GM10248 (cell line): ENCODE measurements at regions not wholly inside any gene's neighbourhood (a gene's known extent, or its start where the extent isn't known, plus 50 kb on each side); places are given as distances from the start of the nearest gene placed in this dataset.
"Not testable (repeated sequence)": the region's sequence is repeated elsewhere in the genome, so short reads cannot be mapped to it uniquely, and the experiment has no call there.

Experiments
- CTCF ChIA-PET: fragments of 300-600 bp; sonication (Branson Sonifier 250); formaldehyde crosslinking; extraction: SDS; loops from one replicate; lab custom pipeline; 2021; ENCODE audit warnings: antibody characterized with exemption; lab: Yijun Ruan, JAX
- POLR2A ChIA-PET: fragments of 350-650 bp; sonication (Branson Sonifier 250); formaldehyde crosslinking; extraction: SDS; loops from one replicate; lab custom pipeline; 2020; ENCODE audit warnings: antibody characterized with exemption; lab: Yijun Ruan, JAX
- DNase-seq: peaks from one replicate; pipeline ENCODE4 v3.0.0; 2012; ENCODE audit errors: extremely low spot score
- CTCF ChIP-seq: IDR thresholded peaks from 2 replicates; pipeline ENCODE4 v1.5.1; 2012; ENCODE audit warnings: mild to moderate bottlenecking, low read depth; ENCODE audit errors: extremely low read depth, missing control alignments, control extremely low read depth

DNA sequence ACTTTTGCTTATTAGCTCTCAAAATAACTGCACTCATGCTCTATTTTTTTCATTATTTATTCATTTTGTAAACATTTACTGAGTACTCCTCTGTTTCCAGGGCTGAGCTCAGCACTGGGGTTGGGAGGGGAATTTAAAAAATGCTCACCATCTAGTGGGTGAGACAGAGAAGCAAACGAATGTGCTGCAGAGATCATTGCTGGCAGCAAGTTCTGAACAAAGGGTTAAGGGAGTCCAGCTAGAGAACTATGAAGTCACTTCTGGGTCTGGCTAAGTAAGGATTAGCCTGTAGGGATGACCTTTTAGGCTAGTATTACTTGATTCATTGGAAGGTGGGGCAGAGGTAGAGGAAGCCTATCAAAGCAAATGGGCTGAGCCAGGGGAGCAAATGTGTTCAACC is 99.1 kb upstream of the ZNF644 start:
- ChIA-PET CTCF (interaction anchor here (1.0 to 1.7 kb wide), 4 partner anchors 9 to 45 kb away, joined by 3 to 10 read pairs (median 4); no protein-coding TSS in a partner anchor), POLR2A (no interaction called here)
- DNase-seq = no peak
- no peak for TF ChIP-seq CTCF

GRCh38 chr1:91120421-91120820 is 98.6 kb upstream of the ZNF644 start:
- ChIA-PET POLR2A (no interaction called here), CTCF (interaction anchor here (1.2 to 1.6 kb wide), 2 partner anchors 10 to 16 kb away, joined by 3 to 5 read pairs; no protein-coding TSS in a partner anchor)
- no peak for TF ChIP-seq CTCF
- no peak for DNase-seq

GRCh38 chr1:91104712-91105111 is 82.9 kb upstream of the ZNF644 start:
- no peak for TF ChIP-seq CTCF
- DNase-seq = no peak
- ChIA-PET POLR2A (no interaction called here), CTCF (interaction anchor here (0.9 to 1.1 kb wide), 2 partner anchors 13 to 68 kb away, joined by 3 read pairs; no protein-coding TSS in a partner anchor)

DNA sequence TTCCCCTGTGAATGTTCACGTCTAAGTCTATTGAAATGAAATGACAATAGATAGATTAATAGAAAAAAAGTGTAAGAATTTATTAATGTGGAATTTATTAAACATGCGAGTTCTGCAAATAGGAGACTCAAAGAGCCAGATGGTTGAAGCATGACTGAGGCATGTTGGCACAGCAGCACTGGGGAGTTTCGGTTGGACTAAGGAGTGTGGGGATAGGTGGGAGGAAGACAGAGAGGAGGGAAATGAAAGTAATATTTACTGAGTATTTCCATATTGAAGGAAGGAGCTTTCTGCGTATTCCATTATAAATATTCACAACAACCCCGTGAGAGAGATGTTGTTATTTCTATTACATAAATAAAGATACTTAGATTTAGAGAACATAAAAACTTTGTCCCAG is 79.5 kb upstream of the ZNF644 start:
- ChIA-PET POLR2A (no interaction called here), CTCF (no interaction called here)
- DNase-seq = no peak
- no peak for TF ChIP-seq CTCF

- DNase-seq = no peak
- ChIA-PET POLR2A (interaction anchor here (0.8 kb wide), 1 partner anchor 1120 kb away, joined by 3 read pairs; no protein-coding TSS in a partner anchor), CTCF (interaction anchor here (1.5 kb wide), 1 partner anchor 28 kb away, joined by 3 read pairs; no protein-coding TSS in a partner anchor)
- TF ChIP-seq CTCF = no peak
Observed at GRCh38 chr1:91099746-91100621, 78.1 kb upstream of the ZNF644 start.

GRCh38 chr1:91098299-91098906 is 76.6 kb upstream of the ZNF644 start:
- no peak for DNase-seq
- CTCF ChIA-PET = interaction anchor here (1.3 to 1.5 kb wide), 3 partner anchors 13 to 30 kb away, joined by 3 read pairs; no protein-coding TSS in a partner anchor
- TF ChIP-seq CTCF = no peak
- POLR2A ChIA-PET = no interaction called here

- DNase-seq, CTCF ChIA-PET, POLR2A ChIA-PET: not testable (repeated sequence)
Observed at GRCh38 chr1:91095321-91095720, 73.5 kb upstream of the ZNF644 start.
